NCI-H748 treated with DMSO at 0.1 percent for 48 hours (cell line): ENCODE measurements at regions not wholly inside any gene's neighbourhood (a gene's known extent, or its start where the extent isn't known, plus 50 kb on each side); places are given as distances from the start of the nearest gene placed in this dataset.
"Not testable (repeated sequence)": the region's sequence is repeated elsewhere in the genome, so short reads cannot be mapped to it uniquely, and the experiment has no call there.

Experiments used
- DNase-seq: peaks from one replicate; lab custom pipeline; 2025; lab: John Stamatoyannopoulos, UW

- not testable (repeated sequence) for DNase-seq
Observed at GRCh38 chr17:62196587-62196986, 131.5 kb upstream of the MED13 start.

GRCh38 chr17:62194401-62194800, 129.3 kb upstream of the MED13 start:
- DNase-seq, result no peak

- no peak for DNase-seq
Observed at GRCh38 chr17:62193249-62193648, 128.2 kb upstream of the MED13 start.

GRCh38 chr17:62191390-62192361, 126.6 kb upstream of the MED13 start:
- no peak for DNase-seq

GRCh38 chr17:62189377-62189776, 124.3 kb upstream of the MED13 start:
- no peak for DNase-seq

GRCh38 chr17:62188713-62189112, 123.6 kb upstream of the MED13 start:
- DNase-seq, result no peak

GRCh38 chr17:62187681-62188080, 122.6 kb upstream of the MED13 start:
- no peak for DNase-seq

- DNase-seq, result no peak
Observed at GRCh38 chr17:62186841-62187240, 121.8 kb upstream of the MED13 start.

- no peak for DNase-seq
Observed at GRCh38 chr17:62180772-62181171, 115.7 kb upstream of the MED13 start.

- DNase-seq, result no peak
Observed at GRCh38 chr17:62179525-62180161, 114.6 kb upstream of the MED13 start.

- DNase-seq, result no peak
Observed at GRCh38 chr17:62178579-62178978, 113.5 kb upstream of the MED13 start.

GRCh38 chr17:62172492-62173291, 107.6 kb upstream of the MED13 start:
- DNase-seq, result no peak

- DNase-seq, result no peak
Observed at GRCh38 chr17:62167076-62167475, 102.0 kb upstream of the MED13 start.

GRCh38 chr17:62164747-62165722, 100.0 kb upstream of the MED13 start:
- no peak for DNase-seq

GRCh38 chr17:62163847-62164246, 98.8 kb upstream of the MED13 start:
- peak; percentile 5 for DNase-seq

GRCh38 chr17:62162898-62163297, 97.8 kb upstream of the MED13 start:
- DNase-seq, result no peak

GRCh38 chr17:62161405-62162148, 96.5 kb upstream of the MED13 start:
- DNase-seq, result no peak

- no peak for DNase-seq
Observed at GRCh38 chr17:62160816-62161215, 95.7 kb upstream of the MED13 start.

GRCh38 chr17:62159994-62160393, 94.9 kb upstream of the MED13 start:
- DNase-seq, result no peak

- DNase-seq, result no peak
Observed at GRCh38 chr17:62156949-62157348, 91.9 kb upstream of the MED13 start.

- no peak for DNase-seq
Observed at GRCh38 chr17:62154909-62155308, 89.8 kb upstream of the MED13 start.
